ENCODE measurements at regions not wholly inside any gene's neighbourhood (a gene's known extent, or its start where the extent isn't known, plus 50 kb on each side); places are given as distances from the start of the nearest gene placed in this dataset.

DNA sequence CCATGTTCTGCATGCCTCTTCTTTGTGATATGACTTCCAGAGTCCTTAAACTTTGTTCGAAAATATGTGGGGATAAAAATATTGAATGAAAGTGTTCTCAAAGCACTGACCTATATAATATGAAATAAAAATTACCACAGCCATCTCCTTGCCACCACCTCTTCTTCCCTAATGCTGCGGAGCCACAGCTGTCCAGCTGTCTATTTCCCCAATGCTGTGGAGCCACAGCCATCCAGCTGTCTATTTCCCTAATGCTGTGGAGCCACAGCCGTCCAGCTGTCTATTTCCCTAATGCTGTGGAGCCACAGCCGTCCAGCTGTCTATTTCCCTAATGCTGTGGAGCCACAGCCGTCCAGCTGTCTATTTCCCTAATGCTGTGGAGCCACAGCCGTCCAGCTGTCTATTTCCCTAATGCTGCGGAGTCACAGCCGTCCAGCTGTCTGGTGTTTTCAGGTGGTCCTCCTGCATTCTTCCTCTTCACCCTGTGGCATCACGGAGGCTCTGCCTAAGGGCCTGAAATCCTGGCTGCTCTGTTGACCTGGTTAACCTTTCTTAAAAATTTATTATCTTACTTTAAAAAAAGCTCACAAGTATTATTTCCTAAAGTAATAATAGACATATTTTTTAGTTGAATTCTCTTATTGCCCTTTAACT is 266.1 kb upstream of the MEX3C start:
- TF ChIP-seq, protein P1, sequence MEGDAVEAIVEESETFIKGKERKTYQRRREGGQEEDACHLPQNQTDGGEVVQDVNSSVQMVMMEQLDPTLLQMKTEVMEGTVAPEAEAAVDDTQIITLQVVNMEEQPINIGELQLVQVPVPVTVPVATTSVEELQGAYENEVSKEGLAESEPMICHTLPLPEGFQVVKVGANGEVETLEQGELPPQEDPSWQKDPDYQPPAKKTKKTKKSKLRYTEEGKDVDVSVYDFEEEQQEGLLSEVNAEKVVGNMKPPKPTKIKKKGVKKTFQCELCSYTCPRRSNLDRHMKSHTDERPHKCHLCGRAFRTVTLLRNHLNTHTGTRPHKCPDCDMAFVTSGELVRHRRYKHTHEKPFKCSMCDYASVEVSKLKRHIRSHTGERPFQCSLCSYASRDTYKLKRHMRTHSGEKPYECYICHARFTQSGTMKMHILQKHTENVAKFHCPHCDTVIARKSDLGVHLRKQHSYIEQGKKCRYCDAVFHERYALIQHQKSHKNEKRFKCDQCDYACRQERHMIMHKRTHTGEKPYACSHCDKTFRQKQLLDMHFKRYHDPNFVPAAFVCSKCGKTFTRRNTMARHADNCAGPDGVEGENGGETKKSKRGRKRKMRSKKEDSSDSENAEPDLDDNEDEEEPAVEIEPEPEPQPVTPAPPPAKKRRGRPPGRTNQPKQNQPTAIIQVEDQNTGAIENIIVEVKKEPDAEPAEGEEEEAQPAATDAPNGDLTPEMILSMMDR (IDR thresholded peaks at IDR 0.05), result no peak
- no peak for TF ChIP-seq ZFX (IDR thresholded peaks at IDR 0.05; ENCODE audit: borderline replicate concordance)

Data from 22Rv1 (cell line).